Uterus (tissue), 2 donors: ENCODE measurements at regions not wholly inside any gene's neighbourhood (a gene's known extent, or its start where the extent isn't known, plus 50 kb on each side); places are given as distances from the start of the nearest gene placed in this dataset.

Experiments used
- POLR2A ChIP-seq, 2 donors: fragments of 450-650 bp; IDR thresholded peaks; one replicate each; pipeline ENCODE4 v1.6.1; 2016; ENCODE audit warnings: antibody characterized with exemption in 2 of 2, mild to moderate bottlenecking in 1 of 2, moderate library complexity in 1 of 2
- TF ChIP-seq, protein P1 (sequence below), 4 experiments: fragments of 200-600 bp in 2 of 4; fragments of 450-650 bp in 2 of 4; sonication (generic) in 2 of 4; IDR thresholded peaks; one replicate each; pipeline ENCODE4 v1.5.1; 2016 to 2019; ENCODE audit warnings: antibody characterized with exemption in 4 of 4, mild to moderate bottlenecking in 2 of 4, moderate library complexity in 1 of 4

DNA sequence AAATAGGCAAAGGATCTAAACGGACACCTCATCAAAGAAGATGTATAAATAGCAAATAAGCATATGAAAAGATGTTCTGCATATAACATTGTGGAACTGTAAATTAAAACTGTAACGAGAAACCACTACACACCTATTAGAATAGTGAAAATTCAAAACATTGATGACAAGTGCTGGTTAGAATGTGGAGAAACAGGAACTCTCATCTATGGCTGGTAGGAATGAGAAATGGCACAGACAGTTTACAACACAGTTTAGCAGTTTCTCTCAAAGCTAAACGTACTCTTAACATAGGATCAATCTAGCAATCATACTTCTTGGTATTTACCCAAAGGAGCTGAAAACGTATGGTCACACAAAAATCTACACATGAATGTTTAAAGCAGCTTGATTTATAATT, 126.2 kb downstream of the TRIB2 start:
- no peak for TF ChIP-seq POLR2A (IDR thresholded peaks at IDR 0.05)
- TF ChIP-seq, protein P1, sequence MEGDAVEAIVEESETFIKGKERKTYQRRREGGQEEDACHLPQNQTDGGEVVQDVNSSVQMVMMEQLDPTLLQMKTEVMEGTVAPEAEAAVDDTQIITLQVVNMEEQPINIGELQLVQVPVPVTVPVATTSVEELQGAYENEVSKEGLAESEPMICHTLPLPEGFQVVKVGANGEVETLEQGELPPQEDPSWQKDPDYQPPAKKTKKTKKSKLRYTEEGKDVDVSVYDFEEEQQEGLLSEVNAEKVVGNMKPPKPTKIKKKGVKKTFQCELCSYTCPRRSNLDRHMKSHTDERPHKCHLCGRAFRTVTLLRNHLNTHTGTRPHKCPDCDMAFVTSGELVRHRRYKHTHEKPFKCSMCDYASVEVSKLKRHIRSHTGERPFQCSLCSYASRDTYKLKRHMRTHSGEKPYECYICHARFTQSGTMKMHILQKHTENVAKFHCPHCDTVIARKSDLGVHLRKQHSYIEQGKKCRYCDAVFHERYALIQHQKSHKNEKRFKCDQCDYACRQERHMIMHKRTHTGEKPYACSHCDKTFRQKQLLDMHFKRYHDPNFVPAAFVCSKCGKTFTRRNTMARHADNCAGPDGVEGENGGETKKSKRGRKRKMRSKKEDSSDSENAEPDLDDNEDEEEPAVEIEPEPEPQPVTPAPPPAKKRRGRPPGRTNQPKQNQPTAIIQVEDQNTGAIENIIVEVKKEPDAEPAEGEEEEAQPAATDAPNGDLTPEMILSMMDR (IDR thresholded peaks at IDR 0.05) = no peak
